ENCODE measurements at regions not wholly inside any gene's neighbourhood (a gene's known extent, or its start where the extent isn't known, plus 50 kb on each side); places are given as distances from the start of the nearest gene placed in this dataset.

DNA sequence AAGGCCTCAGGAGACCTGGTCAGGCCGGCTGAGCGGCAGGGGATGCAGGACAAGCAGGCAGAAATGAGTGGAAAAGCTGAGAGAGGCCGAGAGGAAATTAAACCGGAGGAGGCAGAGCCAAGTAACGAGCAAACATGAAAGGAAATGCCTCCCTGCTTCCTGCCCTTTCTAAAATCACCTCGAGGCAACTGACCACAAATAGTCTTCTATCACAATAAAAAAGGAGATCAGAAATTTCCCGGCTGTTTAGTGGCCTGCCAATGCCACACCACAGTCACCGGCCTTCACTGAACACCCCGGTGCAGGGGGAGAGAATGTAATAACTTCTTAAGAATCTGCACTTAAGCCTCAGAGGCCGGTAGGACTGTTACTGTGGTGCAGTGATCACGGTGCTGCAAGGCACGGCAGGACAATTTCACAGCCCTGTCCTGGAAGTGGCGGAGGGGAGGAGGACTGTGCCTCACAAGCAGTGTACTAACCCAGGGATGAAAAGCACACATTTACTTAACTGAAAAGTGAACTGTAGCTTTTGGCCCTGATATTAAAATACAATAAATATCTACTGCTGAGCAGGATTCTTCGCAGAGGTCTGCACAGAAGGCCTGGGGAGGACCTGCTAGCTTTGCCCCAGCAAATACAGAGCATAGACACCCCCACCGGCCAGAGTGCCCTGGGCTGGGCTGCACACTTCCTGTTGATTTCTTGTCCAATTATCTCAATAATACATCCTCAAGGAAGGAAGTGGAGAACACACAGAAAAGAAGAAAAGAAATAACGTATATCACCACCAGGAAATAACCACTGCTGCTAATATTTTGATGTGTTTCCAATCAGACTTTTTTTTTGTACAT lies 183.5 kb upstream of the NSMCE3 start:
- DNase-seq, result no peak

DNA sequence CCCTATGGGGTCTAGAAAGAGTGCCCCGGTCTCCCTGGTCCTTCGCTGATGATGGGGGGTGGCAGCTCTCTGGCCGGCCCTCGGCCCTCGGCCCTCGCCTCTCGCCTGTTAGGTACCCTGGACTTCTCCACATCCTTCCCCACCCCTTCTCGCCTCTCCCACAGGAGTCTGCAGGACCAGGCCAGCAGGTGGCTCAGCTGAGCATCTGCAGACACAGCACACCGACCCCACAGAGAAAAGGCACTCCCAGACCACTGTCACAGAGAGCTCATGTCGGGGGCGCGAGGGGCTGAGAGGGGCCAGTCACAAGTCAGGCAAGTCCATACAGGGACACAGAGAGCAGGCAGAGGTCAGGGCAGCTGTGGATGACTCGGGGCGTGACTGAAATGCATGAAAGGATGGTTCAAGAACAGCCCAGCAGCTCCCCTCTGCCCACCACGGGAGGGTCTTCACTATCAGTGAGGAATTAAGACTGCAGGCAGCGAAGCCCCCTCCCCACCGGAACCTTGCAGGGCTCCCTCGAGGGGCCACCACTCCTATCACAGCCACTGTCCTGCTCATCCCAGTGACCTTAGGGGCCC lies 181.7 kb upstream of the NSMCE3 start:
- DNase-seq, result no peak

DNA sequence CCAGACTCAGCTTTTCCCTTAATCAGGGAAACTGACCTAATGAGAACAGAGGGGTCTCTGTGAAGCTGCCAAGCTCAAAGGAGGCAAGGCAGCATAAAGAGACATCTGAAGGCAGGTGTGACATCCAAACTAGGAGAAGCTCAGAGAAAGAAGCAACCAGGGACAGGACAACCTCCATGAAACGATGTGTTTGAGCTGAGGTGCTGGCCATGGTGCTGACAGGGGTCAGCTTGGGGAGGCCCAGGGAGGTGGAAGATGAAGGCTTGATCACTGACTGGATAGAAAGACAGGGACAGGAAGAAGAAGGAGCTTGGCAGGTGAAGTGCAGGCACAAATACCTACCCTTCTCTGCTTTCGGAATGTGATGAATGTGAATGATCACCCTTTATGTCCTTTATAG lies 179.5 kb upstream of the NSMCE3 start:
- no peak for DNase-seq

DNA sequence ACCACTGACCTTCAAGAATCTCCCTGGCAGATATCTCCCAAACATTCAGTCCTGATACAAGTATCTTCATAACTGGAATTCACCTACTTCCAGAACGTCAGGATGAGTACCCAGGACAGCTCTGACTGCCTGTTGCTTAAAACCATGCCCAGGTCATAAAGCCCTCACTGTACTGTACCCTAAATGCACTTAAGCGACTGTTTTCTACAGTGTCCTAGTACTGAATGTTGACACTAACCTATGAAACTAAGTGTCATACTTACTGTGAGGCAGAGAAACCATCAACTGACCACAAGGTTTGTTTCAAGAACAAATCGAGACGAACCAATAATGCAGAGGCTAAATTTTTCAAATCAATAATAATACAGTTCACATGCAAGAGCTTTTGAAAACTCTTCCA lies 178.7 kb upstream of the NSMCE3 start:
- DNase-seq, result no peak

DNA sequence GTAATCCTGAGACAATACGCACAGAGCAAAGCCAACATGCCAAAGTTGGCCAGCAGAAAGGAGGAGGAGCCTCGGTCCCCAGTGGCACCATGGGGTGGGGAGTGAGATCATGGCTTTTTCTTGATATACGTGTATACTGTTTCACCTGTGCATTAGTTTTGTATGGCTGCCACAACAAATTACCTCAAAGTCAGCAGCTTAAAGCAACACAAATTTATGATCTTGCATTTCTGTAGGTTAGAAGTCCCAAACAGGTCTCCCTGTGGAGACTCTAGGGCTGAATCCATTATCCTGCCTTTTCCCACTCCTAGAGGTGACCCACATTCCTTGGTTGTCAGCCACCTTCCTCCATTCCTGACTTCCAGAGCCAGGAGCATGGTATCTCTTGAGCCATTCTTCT lies 176.9 kb upstream of the NSMCE3 start:
- no peak for DNase-seq

DNA sequence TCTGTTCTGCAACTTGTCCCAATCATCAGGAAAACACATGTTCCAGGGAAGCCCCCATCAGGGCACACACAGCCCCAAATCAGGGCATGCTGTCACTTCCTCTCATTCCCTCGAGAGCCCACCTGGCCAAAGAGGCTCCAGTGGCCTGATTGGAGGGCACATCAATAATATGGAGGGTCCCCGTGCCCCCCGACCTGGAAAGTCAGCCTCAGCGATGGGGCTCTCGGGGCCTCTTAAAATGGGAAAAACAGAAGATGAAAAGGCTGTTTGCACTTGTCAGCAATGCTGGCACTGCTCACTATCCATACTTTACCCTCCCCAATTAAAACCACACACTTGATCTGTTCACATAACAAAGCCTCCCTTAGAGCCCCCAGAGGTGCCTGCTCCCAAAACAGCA lies 172.9 kb upstream of the NSMCE3 start:
- DNase-seq, result no peak

DNA sequence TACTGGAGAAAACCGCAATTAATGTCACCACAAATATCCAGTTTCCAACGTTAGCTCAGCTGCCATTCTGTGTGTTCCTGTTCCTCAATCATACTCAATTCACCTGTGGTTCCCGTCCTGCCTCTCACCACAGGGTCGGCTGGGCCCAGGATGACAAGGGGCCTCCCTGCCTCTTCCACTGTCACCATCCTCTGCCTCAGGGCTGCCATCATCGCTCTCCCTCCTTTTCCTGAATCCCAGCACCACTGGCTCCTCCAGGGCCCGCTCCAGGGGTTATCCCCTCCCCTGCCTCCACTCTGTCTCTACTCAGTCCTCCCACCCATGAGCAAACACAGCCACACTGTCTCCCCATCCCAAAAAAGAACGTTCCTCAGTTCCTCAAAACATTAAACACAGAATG lies 170.9 kb upstream of the NSMCE3 start:
- DNase-seq, result no peak

DNA sequence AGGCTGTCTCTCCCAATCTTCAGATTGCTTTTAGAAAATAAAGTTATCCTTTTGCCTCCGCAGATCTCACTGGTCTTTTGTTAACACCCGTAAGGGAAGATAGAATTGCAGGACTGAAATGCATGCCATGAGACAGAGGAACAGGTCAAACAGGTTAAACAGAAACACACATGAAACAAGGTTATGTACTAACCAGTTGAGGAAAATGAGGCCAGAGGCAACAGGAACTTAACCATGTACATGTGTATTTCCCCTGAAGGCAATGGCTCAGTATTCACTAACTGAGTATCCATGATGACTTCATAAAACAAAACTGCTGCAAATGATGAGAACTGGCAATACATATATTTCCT lies 169.1 kb upstream of the NSMCE3 start:
- no peak for DNase-seq

DNA sequence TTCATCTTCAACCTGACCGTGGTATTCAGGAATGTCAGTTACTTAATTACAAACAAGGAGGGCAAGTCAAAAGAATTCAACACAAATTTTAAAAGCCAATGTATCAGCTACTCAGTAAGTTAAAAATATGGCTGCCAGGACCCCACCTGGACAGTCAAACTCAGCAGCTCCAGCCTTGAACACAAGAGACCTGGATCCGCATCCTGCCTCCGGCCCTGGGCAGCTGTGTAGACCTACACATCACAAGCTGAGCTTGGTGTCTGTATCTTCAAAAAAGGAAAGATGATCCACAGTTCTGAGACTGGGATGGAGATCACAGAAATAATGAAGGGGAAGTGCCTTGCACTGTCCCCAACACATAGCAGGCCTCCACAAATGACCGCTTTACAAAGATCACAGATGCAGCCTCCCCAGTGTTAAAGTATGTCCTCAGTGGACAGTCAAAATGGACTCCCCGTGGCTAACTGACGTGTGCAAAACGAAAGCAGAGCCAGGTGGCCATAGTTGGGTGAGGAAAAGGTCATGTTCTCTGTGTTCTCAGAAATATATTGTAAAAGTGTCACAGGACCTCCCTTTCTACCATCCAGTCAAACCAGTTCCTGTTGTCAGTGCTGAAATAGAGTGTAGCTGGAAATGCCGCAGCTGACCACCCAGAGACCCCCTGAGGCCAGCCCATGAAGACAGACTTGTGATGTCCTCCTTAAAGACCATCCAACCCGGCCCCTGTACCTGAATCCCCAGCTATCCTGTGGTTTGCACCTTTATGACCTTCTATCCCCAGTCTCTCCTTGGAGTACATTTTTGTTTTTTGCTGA lies 168.5 kb upstream of the NSMCE3 start:
- DNase-seq, result no peak

DNA sequence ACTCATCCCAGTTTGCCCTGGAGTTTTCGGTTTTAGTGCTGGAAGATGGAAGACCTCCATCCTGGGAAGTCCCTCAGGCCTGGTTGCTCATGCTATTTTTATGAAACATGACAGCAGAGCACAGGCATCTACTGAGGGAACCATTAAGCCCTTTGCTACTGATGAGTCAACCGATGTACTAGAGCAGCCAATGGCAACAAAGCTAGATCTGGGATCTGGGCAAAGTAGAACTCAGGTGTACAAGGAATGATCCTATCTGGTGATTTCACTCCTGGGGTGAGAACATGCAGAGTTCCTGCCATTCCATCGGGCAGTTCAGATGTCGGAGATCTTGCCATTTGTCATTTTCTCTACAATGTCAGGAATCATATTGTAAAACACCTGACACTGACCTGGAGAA lies 166.2 kb upstream of the NSMCE3 start:
- no peak for DNase-seq

DNA sequence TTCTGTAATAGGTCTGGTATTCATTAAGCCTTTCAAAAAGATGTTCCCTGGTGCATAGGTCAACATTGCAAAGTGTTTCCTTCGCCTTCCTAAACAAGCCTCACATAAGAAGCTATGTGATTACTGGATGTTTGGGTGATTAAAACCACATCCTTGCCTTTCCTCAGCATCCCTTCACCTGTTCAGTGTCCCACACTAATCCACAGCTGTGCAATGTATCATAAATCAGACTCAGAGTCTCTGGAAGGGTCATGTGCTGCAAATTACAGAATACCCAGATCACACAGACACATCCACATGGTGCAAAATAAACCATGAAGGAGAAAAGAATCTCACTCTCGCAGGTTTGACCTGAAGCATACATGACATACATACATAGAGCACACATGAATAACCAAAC lies 164.7 kb upstream of the NSMCE3 start:
- DNase-seq, result no peak

DNA sequence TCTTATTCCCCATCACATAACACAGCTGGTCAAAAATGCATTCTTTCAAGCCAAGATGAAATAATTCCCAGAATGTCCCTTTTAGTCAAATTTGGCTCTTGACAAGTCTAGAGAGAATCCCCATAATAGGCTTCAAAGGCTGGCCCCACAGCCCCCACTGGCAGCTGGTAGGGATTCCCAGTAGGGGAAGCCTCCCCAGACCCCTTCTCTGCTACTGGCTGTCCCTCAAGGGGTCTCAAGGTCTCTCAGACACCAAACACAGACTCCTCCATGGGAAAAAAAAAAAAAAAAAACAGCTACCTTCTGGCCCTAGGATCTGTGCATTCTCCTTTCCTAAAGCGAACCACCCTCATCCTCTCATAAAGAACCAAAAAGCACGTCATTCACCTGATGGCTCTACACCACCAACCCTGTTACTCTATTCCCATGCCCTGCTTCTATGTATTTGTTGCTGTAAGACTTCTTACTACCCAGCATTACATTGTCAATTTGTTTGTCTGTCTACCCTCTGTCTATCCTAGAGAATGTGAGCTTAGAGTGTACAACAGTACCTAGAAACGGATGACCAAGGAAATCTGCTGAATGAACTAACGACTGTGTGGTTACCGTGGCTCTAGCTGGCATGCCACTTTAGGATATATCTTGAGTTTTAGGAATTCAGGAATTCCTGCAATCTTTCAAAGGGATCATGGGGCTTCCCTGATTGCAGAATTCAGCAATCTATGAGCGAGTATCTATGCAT lies 164.1 kb upstream of the NSMCE3 start:
- no peak for DNase-seq

DNA sequence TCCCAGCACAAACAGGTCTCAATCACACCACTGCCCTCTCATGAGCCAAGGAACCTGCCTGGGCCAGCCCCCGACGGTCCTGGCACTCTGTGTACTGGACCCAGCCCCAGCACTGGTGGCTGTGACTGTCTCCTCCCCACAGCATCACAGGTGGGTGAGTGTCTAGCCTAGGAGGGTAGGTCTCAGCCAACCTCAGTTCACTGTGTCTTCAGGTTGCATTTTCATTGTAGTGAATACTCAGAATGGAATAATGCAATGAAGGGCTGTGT lies 163.4 kb upstream of the NSMCE3 start:
- DNase-seq, result no peak

DNA sequence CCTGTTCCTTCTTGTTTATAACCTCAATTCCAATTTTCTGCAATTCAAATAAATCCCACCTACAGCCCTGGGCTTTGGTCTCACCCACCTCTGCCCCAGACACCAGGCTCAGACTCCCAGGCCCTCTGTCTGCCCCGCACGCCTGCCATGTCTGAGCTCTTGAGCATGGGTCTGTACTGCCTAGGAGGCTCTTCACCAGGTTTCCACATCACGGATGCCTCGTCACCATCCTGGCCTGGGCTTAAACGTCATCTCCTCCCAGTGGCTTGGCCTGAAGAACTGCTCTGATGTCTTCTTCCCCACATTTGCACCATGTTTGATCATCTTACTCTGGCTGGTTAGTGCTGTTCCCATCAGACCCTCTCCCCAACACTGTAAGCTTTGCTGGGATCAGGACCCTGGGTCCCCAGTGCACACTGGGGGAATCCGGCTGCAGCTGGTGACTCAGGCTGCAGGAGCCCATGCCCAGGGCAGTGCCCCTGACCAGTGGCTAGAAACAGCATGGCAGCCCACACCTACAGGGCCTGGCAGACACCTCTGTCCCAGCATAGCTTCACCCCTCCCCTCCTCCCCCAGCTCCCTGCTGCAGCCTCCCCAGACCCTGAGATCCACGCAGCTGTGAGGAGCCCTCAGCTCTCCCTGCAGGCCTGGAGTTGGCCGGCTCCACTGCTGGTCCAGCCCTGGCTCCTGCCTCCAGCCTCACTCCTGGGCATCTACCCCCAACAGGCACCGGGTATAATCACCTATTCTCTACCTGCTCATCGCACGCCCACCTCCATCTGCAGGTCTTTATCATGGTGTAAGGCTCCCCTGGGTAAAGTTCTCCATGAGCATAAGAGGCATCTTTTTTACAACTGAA lies 162.8 kb upstream of the NSMCE3 start:
- no peak for DNase-seq

DNA sequence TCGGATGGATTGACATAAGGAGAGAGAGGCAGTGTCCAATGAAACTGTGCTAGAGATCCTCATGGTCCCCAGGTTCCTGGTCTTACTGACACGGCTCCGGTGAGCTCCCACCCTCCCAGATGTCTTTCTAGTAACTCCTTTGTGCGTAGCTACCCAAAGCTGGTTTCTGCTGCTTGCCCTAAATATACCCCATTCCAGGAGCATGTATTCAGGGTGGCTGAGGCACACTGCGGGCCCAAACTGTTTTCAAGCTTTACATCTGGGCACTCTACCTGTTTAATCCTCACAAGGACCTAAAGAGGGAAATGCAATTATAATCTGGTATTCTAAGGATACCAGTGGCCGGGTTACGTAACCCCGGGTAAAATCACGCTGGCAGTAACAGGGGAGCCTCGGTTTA lies 161.2 kb upstream of the NSMCE3 start:
- DNase-seq, result no peak

DNA sequence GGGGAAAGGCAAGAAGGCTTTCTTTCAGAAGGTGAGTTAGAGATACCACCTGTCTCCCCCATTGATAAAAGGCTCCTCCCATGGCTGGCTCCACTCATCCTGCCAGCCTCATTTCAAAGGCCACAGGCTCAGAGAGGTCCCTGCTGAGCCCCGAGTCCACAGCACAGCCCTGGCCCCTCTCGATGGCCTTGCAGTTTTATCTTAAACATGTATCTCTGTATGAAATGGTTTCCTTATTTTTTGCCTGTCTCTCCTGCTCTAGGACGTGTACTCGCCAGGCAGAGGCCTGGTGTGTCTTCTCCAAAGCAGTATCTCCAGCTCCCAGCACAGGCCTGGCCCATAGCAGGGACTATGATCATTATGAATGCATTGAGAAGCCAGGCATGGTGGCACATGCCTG lies 160.5 kb upstream of the NSMCE3 start:
- DNase-seq, result no peak

DNA sequence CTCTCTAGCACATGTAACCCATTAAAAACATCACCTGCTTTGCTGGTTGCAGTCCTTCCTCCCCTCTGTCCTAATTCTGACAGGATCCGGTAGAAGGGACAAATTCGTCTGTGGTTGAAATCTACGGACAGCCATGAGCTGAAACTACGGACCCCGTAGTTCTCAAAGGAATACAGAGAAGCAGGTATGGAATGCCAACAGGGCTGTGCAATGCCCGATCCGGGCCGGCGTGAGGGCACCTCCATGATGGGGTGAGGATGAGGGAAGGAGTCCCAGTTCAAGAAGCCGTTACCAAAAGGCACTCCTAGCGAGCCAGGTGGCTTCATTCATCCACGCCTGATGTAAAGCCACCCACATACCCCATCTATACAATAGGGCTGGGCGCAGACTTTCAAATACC lies 160.0 kb upstream of the NSMCE3 start:
- no peak for DNase-seq

DNA sequence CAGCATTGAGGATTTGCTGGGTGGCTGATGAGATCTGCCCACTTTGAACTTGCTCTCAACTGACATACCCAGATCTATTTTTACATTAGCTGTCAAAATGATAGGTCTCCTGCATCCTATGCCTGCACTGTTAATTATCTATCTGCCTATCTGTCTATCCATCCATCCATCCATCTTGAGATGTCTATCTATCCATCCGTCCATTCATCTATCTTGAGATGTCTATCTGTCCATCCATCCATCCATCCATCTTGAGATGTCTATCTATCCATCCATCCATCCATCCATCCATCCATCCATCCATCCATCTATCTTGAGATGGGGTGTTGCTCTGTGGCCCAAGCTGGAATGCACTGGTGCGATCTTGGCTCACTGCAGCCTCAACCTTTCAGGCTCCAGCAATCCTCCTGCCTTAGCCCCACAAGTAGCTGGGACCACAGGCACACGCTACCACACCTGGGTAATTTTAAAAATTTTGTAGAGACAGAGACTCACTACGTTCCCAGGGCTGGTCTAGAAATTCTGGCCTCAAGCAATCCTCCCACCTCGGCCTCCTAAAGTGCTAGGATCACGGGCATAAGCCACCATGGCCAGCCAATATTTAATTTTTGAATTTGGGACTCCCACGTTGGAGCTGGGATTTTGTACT lies 159.4 kb upstream of the NSMCE3 start:
- DNase-seq, result no peak

DNA sequence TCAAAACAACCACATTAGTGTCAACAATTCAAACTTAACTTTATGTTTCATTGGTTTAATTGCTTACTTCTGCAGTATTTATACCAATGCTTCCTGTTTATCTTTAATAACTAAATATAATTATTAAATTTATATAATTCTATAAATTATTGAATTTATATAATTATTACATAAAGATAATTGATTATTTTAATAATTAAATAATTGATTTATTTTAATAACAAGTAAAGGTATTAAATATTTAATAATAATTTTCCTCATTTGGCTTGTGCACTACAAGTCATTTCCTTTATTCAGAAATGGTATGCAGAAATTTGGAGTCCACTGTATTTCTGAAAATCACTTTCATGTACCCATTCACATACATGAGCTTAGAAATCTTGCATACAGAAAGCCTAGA lies 156.2 kb upstream of the NSMCE3 start:
- no peak for DNase-seq

DNA sequence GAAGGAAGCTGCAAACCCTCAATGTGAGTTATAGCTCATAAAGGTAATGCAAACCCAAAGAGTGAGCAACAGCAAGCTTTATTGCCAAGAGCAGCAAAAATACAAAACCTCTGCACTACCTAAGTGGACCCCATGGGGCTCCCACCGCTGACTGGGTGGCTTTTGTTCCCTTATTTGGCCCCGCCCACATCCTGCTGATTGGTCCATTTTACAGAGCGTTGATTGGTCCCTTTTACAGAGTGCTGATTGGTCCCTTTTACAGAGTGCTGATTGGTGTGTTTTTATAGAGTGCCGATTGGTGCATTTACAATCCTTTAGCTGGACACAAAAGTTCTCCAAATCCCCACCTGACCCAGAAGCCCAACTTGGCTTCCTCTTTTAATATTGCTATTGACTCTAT lies 154.5 kb upstream of the NSMCE3 start:
- no peak for DNase-seq

DNA sequence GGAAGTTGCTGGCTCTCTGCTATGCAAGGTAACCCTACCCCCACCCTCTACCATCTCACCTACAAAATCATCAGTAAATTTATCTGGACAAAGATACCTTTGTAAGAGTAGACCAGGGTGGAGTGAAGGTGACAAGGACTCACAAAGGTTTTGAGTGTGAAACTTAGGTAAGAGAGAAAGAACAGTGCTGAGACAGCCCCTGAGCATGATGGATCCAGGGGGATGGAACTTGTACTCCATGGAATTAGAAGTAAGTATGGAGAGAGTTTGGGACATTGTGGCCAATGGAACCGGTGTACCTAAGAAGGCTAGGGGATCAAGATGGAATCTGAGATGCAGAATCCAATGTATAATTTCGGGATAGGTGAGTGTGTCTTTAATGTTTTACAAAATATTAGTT lies 153.0 kb upstream of the NSMCE3 start:
- DNase-seq, result no peak

DNA sequence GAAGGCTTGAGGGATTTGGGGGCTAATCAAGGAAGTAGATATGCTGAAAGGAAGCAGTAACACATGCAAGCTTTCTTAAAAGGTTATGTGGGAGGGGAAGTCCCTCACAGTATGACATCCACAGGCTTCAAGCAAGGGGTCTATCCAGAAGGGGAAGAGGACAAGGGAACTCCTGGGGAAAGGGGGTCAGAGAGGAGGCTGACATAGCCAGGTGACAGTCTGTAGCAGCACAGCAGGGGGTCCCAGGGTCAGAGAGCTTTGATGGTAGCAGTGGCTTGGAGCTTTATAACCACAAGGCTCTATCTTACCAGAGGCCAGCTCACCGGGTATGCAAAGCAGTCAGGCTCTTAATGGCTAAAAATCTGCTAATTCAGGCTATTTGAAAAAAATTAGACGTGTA lies 150.6 kb upstream of the NSMCE3 start:
- DNase-seq, result no peak

Measured in NCI-H2029 (cell line).